ENCODE measurements at regions not wholly inside any gene's neighbourhood (a gene's known extent, or its start where the extent isn't known, plus 50 kb on each side); places are given as distances from the start of the nearest gene placed in this dataset.

- Histone ChIP-seq H2BK5ac (ENCODE audit: insufficient read length, low read length) (no peak overlapping the region), H3K23ac (ENCODE audit: insufficient read length, low read depth, low read length) (no peak overlapping the region), H3K79me2 (ENCODE audit: insufficient read depth, low read length) (no peaks in the 10 kb centered on the region), H3K14ac (ENCODE audit: insufficient read depth, low read length) (no peak overlapping the region), H3K4ac (ENCODE audit: low read depth, low read length) (no peak overlapping the region), H2AK5ac (ENCODE audit: insufficient read length, low read length) (no peak overlapping the region), H4K20me1 (ENCODE audit: control insufficient read depth, insufficient read depth, insufficient read length) (no peaks in the 10 kb centered on the region), H3K79me1 (ENCODE audit: insufficient read depth, low read depth, low read length, poor library complexity, severe bottlenecking) (no peaks in the 10 kb centered on the region), H3K18ac (ENCODE audit: insufficient read length, low read depth, low read length) (no peak overlapping the region), H3K4me2 (ENCODE audit: insufficient read depth, insufficient read length, low read length) (no peak overlapping the region), H3K27ac (ENCODE audit: insufficient read length, low read depth, low read length) (no peak overlapping the region), H2AFZ (ENCODE audit: low read length) (no peak overlapping the region), H2BK12ac (ENCODE audit: insufficient read length, low read depth, low read length) (no peak overlapping the region), H3K9me3 (ENCODE audit: control insufficient read depth, low read depth, low read length) (no peaks in the 10 kb centered on the region), H4K8ac (replicated peaks; ENCODE audit: insufficient read length, low read depth, low read length) (no peak overlapping the region), H3K56ac (ENCODE audit: insufficient read length, low read depth, low read length) (no peak overlapping the region), H4K91ac (ENCODE audit: insufficient read length, low read depth, low read length) (no peak overlapping the region), H3K4me1 (ENCODE audit: insufficient read depth, low read length) (peaks cover 4% of the 10 kb centered on the region; the same call in 1 of the 2 replicates), H3K23me2 (ENCODE audit: insufficient read length, low read depth, low read length, poor library complexity, severe bottlenecking) (no peaks in the 10 kb centered on the region), H3K9ac (ENCODE audit: extremely low read depth, insufficient read length, low read length) (no peak overlapping the region), H2BK15ac (ENCODE audit: low read depth, low read length) (no peak overlapping the region), H2BK20ac (ENCODE audit: low read depth, low read length, poor library complexity, severe bottlenecking) (no peak overlapping the region), H3T11ph (ENCODE audit: low read length) (no peak overlapping the region), H4K5ac (ENCODE audit: insufficient read length, low read depth, low read length) (no peak overlapping the region), H2BK120ac (ENCODE audit: low read depth, low read length, poor library complexity, severe bottlenecking) (no peak overlapping the region), H3K27me3 (ENCODE audit: insufficient read depth, low read length) (no peaks in the 10 kb centered on the region)
- H3K36me3 Mint-ChIP-seq (ENCODE audit: insufficient read depth in 1 of 3, low read depth in 3 of 3) = no peaks in the 10 kb centered on the region
- no peaks in the 10 kb centered on the region; a peak in 1 of 5 replicates for H3K9me3 Mint-ChIP-seq
- no peak overlapping the region; a peak in 1 of 7 replicates for H3K27ac Mint-ChIP-seq
- TF ChIP-seq CTCF (conservative IDR thresholded peaks at IDR 0.05) = no peak
- no peaks in the 10 kb centered on the region; the same call in 1 of the 2 replicates for H3K27me3 Mint-ChIP-seq (ENCODE audit: low read depth)
- WGBS (ENCODE audit: extremely low coverage, insufficient read length, low lambda C conversion rate) = no CpG with 5 or more reads among the region's 4 CpGs
- DNase-seq = no peak
- no peak overlapping the region for H3K4me3 Mint-ChIP-seq
- H3K4me1 Mint-ChIP-seq = peaks cover 25 to 30% of the 10 kb centered on the region in 2 experiments
These were observed 56.7 kb upstream of the PNRC1 start for GRCh38 chr6:89023591-89024441.

All from H9 (cell line).